WTC11 (cell line): ENCODE measurements at regions not wholly inside any gene's neighbourhood (a gene's known extent, or its start where the extent isn't known, plus 50 kb on each side); places are given as distances from the start of the nearest gene placed in this dataset.

Experiments
- ATAC-seq: fragments of 200-7000 bp; cut with Tn5 transposase; 2 replicates; pipeline ENCODE4 v1.10.0; 2021; ENCODE audit warnings: mild to moderate bottlenecking, moderate library complexity
- CTCF ChIA-PET: fragments of 300-600 bp; sonication (Branson Sonifier 250); formaldehyde crosslinking; loops from one replicate; lab custom pipeline; 2021; ENCODE audit warnings: antibody characterized with exemption; lab: Charles Lee
- POLR2A ChIA-PET: fragments of 350-600 bp; sonication (Branson Sonifier 250); formaldehyde crosslinking; loops from one replicate; lab custom pipeline; 2021; ENCODE audit warnings: antibody characterized with exemption; lab: Charles Lee
- DNase-seq: peaks from one replicate; pipeline ENCODE4 v3.0.0; 2021; ENCODE audit warnings: low spot score
- H3K27ac Mint-ChIP-seq: 2 replicates; pipeline ENCODE4 v1.8.0; 2021; ENCODE audit warnings: mixed read lengths
- H3K27me3 Mint-ChIP-seq: 2 replicates; pipeline ENCODE4 v1.8.0; 2021; ENCODE audit warnings: low read depth, mild to moderate bottlenecking, moderate library complexity, mixed read lengths
- H3K36me3 Mint-ChIP-seq: 2 replicates; pipeline ENCODE4 v1.8.0; 2021; ENCODE audit warnings: mixed read lengths
- H3K4me1 Mint-ChIP-seq: 2 replicates; pipeline ENCODE4 v1.8.0; 2022; ENCODE audit warnings: mixed read lengths
- H3K4me3 Mint-ChIP-seq: 2 replicates; pipeline ENCODE4 v1.8.0; 2021; ENCODE audit warnings: mild to moderate bottlenecking, moderate library complexity, mixed read lengths
- H3K9me3 Mint-ChIP-seq: 2 replicates; pipeline ENCODE4 v1.8.0; 2021; ENCODE audit warnings: mixed read lengths
- ATF1 ChIP-seq: sonication (generic); formaldehyde crosslinking; IDR thresholded peaks from 2 replicates; pipeline ENCODE4 v1.8.1; 2023; ENCODE audit warnings: mild to moderate bottlenecking, moderate library complexity, missing genetic modification reagents
- ATF3 ChIP-seq: sonication (generic); formaldehyde crosslinking; conservative IDR thresholded peaks from 2 replicates; pipeline ENCODE4 v1.8.1; 2022; ENCODE audit warnings: mild to moderate bottlenecking, missing genetic modification reagents
- ESRRA ChIP-seq: sonication (generic); formaldehyde crosslinking; IDR thresholded peaks from 2 replicates; pipeline ENCODE4 v1.8.1; 2022; ENCODE audit warnings: mild to moderate bottlenecking, missing genetic modification reagents, borderline replicate concordance
- FOXJ3 ChIP-seq: sonication (generic); formaldehyde crosslinking; IDR thresholded peaks from 2 replicates; pipeline ENCODE4 v1.9.0; 2021; ENCODE audit warnings: missing genetic modification reagents, mild to moderate bottlenecking, borderline replicate concordance
- FOXP4 ChIP-seq: sonication (generic); formaldehyde crosslinking; IDR thresholded peaks from 2 replicates; pipeline ENCODE4 v1.8.0; 2022; ENCODE audit warnings: mild to moderate bottlenecking, missing genetic modification reagents
- GRHL2 ChIP-seq: fragments of 250-450 bp; sonication (Bioruptor Pico); IDR thresholded peaks from 2 replicates; pipeline ENCODE4 v1.8.0; 2022; ENCODE audit warnings: mild to moderate bottlenecking, moderate library complexity; ENCODE audit not compliant: insufficient replicate concordance, severe bottlenecking
- GTF2I ChIP-seq: fragments of 250-450 bp; sonication (Bioruptor Pico); conservative IDR thresholded peaks from 2 replicates; pipeline ENCODE4 v1.4.0; 2021; ENCODE audit warnings: mild to moderate bottlenecking
- HMGA2 ChIP-seq: fragments of 250-450 bp; sonication (Bioruptor Pico); IDR thresholded peaks from 2 replicates; pipeline ENCODE4 v1.4.0; 2021; ENCODE audit warnings: mild to moderate bottlenecking, moderate library complexity
- IRF2 ChIP-seq: sonication (generic); formaldehyde crosslinking; IDR thresholded peaks from 2 replicates; pipeline ENCODE4 v1.8.0; 2022; ENCODE audit warnings: low read depth, missing genetic modification reagents, borderline replicate concordance
- JAZF1 ChIP-seq: fragments of 250-450 bp; sonication (Bioruptor Pico); IDR thresholded peaks from 2 replicates; pipeline ENCODE4 v1.9.0; 2021; ENCODE audit warnings: moderate library complexity, mild to moderate bottlenecking, inconsistent platforms
- MXD4 ChIP-seq: fragments of 250-450 bp; sonication (Bioruptor Pico); IDR thresholded peaks from 2 replicates; pipeline ENCODE4 v1.8.0; 2021; ENCODE audit warnings: mild to moderate bottlenecking, moderate library complexity, borderline replicate concordance
- MYBL2 ChIP-seq: sonication (generic); formaldehyde crosslinking; IDR thresholded peaks from 2 replicates; pipeline ENCODE4 v1.8.1; 2023; ENCODE audit warnings: mild to moderate bottlenecking, moderate library complexity, missing genetic modification reagents
- NFATC4 ChIP-seq: fragments of 250-450 bp; sonication (Bioruptor Pico); IDR thresholded peaks from 2 replicates; pipeline ENCODE4 v1.9.0; 2021; ENCODE audit warnings: mild to moderate bottlenecking
- NR3C1 ChIP-seq: sonication (generic); formaldehyde crosslinking; conservative IDR thresholded peaks from 2 replicates; pipeline ENCODE4 v1.8.1; 2023; ENCODE audit warnings: low read depth, mild to moderate bottlenecking, missing genetic modification reagents
- OVOL2 ChIP-seq: fragments of 250-450 bp; sonication (Bioruptor Pico); IDR thresholded peaks from 2 replicates; pipeline ENCODE4 v1.9.0; 2021; ENCODE audit warnings: mild to moderate bottlenecking, borderline replicate concordance
- PRDM15 ChIP-seq: sonication (generic); formaldehyde crosslinking; IDR thresholded peaks from 2 replicates; pipeline ENCODE4 v1.8.0; 2022; ENCODE audit warnings: missing genetic modification reagents
- PRRX2 ChIP-seq: fragments of 250-450 bp; sonication (Bioruptor Pico); IDR thresholded peaks from 2 replicates; pipeline ENCODE4 v1.8.0; 2021; ENCODE audit warnings: mild to moderate bottlenecking
- RELA ChIP-seq: sonication (generic); formaldehyde crosslinking; IDR thresholded peaks from 2 replicates; pipeline ENCODE4 v1.8.1; 2022; ENCODE audit warnings: missing genetic modification reagents, mild to moderate bottlenecking, borderline replicate concordance
- TCF7 ChIP-seq: sonication (generic); formaldehyde crosslinking; IDR thresholded peaks from 2 replicates; pipeline ENCODE4 v1.8.0; 2022; ENCODE audit warnings: mild to moderate bottlenecking, low read depth, missing genetic modification reagents, moderate library complexity
- ZBTB21 ChIP-seq: sonication (generic); formaldehyde crosslinking; IDR thresholded peaks from 2 replicates; pipeline ENCODE4 v1.8.1; 2023; ENCODE audit warnings: mild to moderate bottlenecking, missing genetic modification reagents, borderline replicate concordance
- ZNF121 ChIP-seq: sonication (generic); formaldehyde crosslinking; IDR thresholded peaks from 2 replicates; pipeline ENCODE4 v1.8.0; 2023; ENCODE audit warnings: missing genetic modification reagents
- ZNF138 ChIP-seq: sonication (generic); formaldehyde crosslinking; conservative IDR thresholded peaks from 2 replicates; pipeline ENCODE4 v1.8.1; 2022; ENCODE audit warnings: mild to moderate bottlenecking, moderate library complexity, missing genetic modification reagents
- ZNF317 ChIP-seq: sonication (generic); formaldehyde crosslinking; IDR thresholded peaks from 2 replicates; pipeline ENCODE4 v1.8.1; 2023; ENCODE audit warnings: low read depth, mild to moderate bottlenecking, moderate library complexity, missing genetic modification reagents, borderline replicate concordance
- ZNF425 ChIP-seq: fragments of 250-450 bp; sonication (Bioruptor Pico); conservative IDR thresholded peaks from 2 replicates; pipeline ENCODE4 v1.9.0; 2021; ENCODE audit warnings: mild to moderate bottlenecking
- TF ChIP-seq, protein P1 (sequence below): fragments of 250-450 bp; sonication (Bioruptor Pico); IDR thresholded peaks from 2 replicates; pipeline ENCODE4 v1.9.0; 2021; ENCODE audit warnings: moderate library complexity, mild to moderate bottlenecking, inconsistent platforms, borderline replicate concordance
- TF ChIP-seq, protein P2 (sequence below): fragments of 250-450 bp; sonication (Bioruptor Pico); IDR thresholded peaks from 2 replicates; pipeline ENCODE4 v1.9.0; 2021; ENCODE audit warnings: mild to moderate bottlenecking
- TF ChIP-seq, protein P3 (sequence below): sonication (generic); formaldehyde crosslinking; IDR thresholded peaks from 2 replicates; pipeline ENCODE4 v1.8.0; 2023; ENCODE audit warnings: missing genetic modification reagents

DNA sequence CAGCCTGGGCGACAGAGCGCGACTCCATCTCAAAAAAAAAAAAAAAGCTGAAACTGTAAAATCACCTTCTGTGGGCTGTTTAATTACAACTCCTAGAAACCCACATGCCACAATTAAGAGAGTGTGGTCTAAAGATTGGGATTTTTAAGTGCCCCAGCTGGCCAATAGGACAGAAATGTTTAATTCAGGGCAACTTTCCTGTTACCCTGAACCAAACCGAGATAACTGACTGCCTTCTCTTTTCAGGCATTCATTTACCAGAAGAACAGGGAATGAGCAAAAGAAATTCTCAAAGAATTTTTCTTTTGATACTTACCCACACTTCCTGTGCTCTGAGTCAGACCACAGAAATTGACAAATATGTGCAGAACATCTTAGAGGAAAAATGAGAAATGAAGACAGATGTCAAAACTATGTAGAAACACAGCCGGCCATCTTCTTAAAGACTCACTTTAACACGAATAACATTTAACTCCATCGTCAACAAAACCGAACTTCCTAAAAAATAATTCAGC, 221.3 kb upstream of the DAPK1 start (continued):
- TF ChIP-seq TCF7 (CRISPR knock-in tag) (no peak), ZNF425 (CRISPR knock-in tag) (no peak), MYBL2 (no peak), ATF1 (CRISPR knock-in tag) (no peak)

DNA sequence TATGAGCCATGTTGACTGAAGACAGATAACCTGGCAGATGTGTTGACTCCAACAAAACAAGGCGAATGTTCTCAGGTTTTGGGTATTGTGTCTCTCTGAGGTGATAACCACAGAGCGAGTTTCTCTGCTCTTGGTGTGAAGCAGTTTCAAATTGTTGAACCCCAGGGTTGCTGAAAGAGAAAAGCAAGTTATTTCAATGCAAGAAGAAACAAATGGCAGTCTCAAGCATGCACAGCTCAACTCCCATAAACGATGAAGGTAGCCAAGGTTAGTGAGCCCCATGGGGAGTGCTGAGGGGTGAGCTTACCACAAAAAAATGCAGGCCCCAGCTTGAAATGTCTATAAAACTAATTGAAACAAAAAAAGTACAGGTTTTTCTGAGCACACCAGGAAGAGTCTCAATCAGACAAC, 220.8 kb upstream of the DAPK1 start:
- no peaks in the 10 kb centered on the region for H3K27me3 Mint-ChIP-seq
- no peaks in the 10 kb centered on the region for H3K36me3 Mint-ChIP-seq
- H3K4me3 Mint-ChIP-seq = no peak overlapping the region
- ChIA-PET CTCF (no interaction called here), POLR2A (no interaction called here)
- peaks cover 4% of the 10 kb centered on the region; the same call in 1 of the 2 replicates for H3K9me3 Mint-ChIP-seq
- no peaks in the 10 kb centered on the region for H3K4me1 Mint-ChIP-seq
- H3K27ac Mint-ChIP-seq = no peak overlapping the region
- DNase-seq = no peak
- ATAC-seq = no peak
- TF ChIP-seq JAZF1 (no peak), IRF2 (no peak), ZNF121 (CRISPR knock-in tag) (no peak), GRHL2 (CRISPR knock-in tag) (no peak), RELA (CRISPR knock-in tag) (no peak), ZNF317 (no peak), FOXJ3 (CRISPR knock-in tag) (no peak), ZBTB21 (no peak), NFATC4 (CRISPR knock-in tag) (no peak), OVOL2 (CRISPR knock-in tag) (no peak), ZNF138 (CRISPR knock-in tag) (no peak), HMGA2 (no peak), MXD4 (CRISPR knock-in tag) (no peak), FOXP4 (CRISPR knock-in tag) (no peak), NR3C1 (no peak)
- TF ChIP-seq, protein P1, sequence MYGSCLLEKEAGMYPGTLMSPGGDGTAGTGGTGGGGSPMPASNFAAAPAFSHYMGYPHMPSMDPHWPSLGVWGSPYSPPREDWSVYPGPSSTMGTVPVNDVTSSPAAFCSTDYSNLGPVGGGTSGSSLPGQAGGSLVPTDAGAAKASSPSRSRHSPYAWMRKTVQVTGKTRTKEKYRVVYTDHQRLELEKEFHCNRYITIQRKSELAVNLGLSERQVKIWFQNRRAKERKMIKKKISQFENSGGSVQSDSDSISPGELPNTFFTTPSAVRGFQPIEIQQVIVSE (CRISPR knock-in tag) = no peak

- POLR2A ChIA-PET = no interaction called here
- TF ChIP-seq, protein P2, sequence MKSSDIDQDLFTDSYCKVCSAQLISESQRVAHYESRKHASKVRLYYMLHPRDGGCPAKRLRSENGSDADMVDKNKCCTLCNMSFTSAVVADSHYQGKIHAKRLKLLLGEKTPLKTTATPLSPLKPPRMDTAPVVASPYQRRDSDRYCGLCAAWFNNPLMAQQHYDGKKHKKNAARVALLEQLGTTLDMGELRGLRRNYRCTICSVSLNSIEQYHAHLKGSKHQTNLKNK (CRISPR knock-in tag) = no peak
- TF ChIP-seq ATF3 (CRISPR knock-in tag) (no peak), GTF2I (CRISPR knock-in tag) (no peak), ATF1 (CRISPR knock-in tag) (no peak), ESRRA (CRISPR knock-in tag) (no peak), PRDM15 (CRISPR knock-in tag) (no peak), PRRX2 (CRISPR knock-in tag) (no peak)
- TF ChIP-seq, protein P3, sequence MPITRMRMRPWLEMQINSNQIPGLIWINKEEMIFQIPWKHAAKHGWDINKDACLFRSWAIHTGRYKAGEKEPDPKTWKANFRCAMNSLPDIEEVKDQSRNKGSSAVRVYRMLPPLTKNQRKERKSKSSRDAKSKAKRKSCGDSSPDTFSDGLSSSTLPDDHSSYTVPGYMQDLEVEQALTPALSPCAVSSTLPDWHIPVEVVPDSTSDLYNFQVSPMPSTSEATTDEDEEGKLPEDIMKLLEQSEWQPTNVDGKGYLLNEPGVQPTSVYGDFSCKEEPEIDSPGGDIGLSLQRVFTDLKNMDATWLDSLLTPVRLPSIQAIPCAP (CRISPR knock-in tag) = no peak
These were observed 220.3 kb upstream of the DAPK1 start for GRCh38 chr9:87277346-87277745.

More at GRCh38 chr9:87277346-87277745, 220.3 kb upstream of the DAPK1 start:
- Mint-ChIP-seq H3K27ac (no peak overlapping the region), H3K27me3 (no peaks in the 10 kb centered on the region), H3K36me3 (no peaks in the 10 kb centered on the region), H3K9me3 (peaks cover 4% of the 10 kb centered on the region; the same call in 1 of the 2 replicates), H3K4me3 (no peak overlapping the region), H3K4me1 (no peaks in the 10 kb centered on the region)
- no peak for DNase-seq
- CTCF ChIA-PET = no interaction called here
- ATAC-seq = no peak
